Chondrocyte (in vitro differentiated cells): ENCODE measurements at regions not wholly inside any gene's neighbourhood (a gene's known extent, or its start where the extent isn't known, plus 50 kb on each side); places are given as distances from the start of the nearest gene placed in this dataset.

Experiments
- DNase-seq: peaks from one replicate; pipeline ENCODE4 v3.0.0; 2021; ENCODE audit warnings: mixed read lengths, low spot score
- H3K27ac Mint-ChIP-seq: one replicate; pipeline ENCODE4 v1.8.0; 2021; ENCODE audit warnings: mild to moderate bottlenecking, moderate library complexity, mixed read lengths; ENCODE audit not compliant: unreplicated experiment
- H3K27me3 Mint-ChIP-seq: 2 replicates; pipeline ENCODE4 v1.8.0; 2021; ENCODE audit warnings: low read depth, mixed read lengths
- H3K36me3 Mint-ChIP-seq: 2 replicates; pipeline ENCODE4 v1.8.0; 2021; ENCODE audit warnings: low read depth, mixed read lengths
- H3K4me1 Mint-ChIP-seq: 2 replicates; pipeline ENCODE4 v1.8.0; 2021; ENCODE audit warnings: low read depth, mild to moderate bottlenecking, mixed read lengths
- H3K4me3 Mint-ChIP-seq: one replicate; pipeline ENCODE4 v1.8.0; 2021; ENCODE audit warnings: mild to moderate bottlenecking, moderate library complexity, mixed read lengths; ENCODE audit not compliant: unreplicated experiment
- H3K9me3 Mint-ChIP-seq: 2 replicates; pipeline ENCODE4 v1.8.0; 2021; ENCODE audit warnings: low read depth, mixed read lengths
- CTCF ChIP-seq: fragments of 200-600 bp; sonication (generic); IDR thresholded peaks from 2 replicates; pipeline ENCODE4 v1.5.0; 2021; ENCODE audit warnings: antibody characterized with exemption, mild to moderate bottlenecking, moderate library complexity

- Mint-ChIP-seq H3K27me3 (peaks cover 15% of the 10 kb centered on the region), H3K4me3 (no peak overlapping the region), H3K9me3 (peaks cover 6% of the 10 kb centered on the region), H3K4me1 (peaks cover 4% of the 10 kb centered on the region), H3K36me3 (no peaks in the 10 kb centered on the region), H3K27ac (no peak overlapping the region)
- no peak for TF ChIP-seq CTCF
- DNase-seq = no peak
These were observed 370.6 kb upstream of the CDH20 start for GRCh38 chr18:60962625-60963024.

GRCh38 chr18:60965856-60966255, 367.4 kb upstream of the CDH20 start:
- H3K9me3 Mint-ChIP-seq = peaks cover 5% of the 10 kb centered on the region
- H3K27me3 Mint-ChIP-seq = peaks cover 10% of the 10 kb centered on the region
- H3K27ac Mint-ChIP-seq = no peak overlapping the region
- no peak for TF ChIP-seq CTCF
- H3K36me3 Mint-ChIP-seq = no peaks in the 10 kb centered on the region
- peaks cover 4% of the 10 kb centered on the region for H3K4me1 Mint-ChIP-seq
- DNase-seq = no peak
- H3K4me3 Mint-ChIP-seq = no peak overlapping the region

GRCh38 chr18:60966876-60967275, 366.4 kb upstream of the CDH20 start:
- peaks cover 10% of the 10 kb centered on the region for H3K27me3 Mint-ChIP-seq
- no peak for DNase-seq
- H3K9me3 Mint-ChIP-seq = peaks cover 5% of the 10 kb centered on the region
- no peak overlapping the region for H3K4me3 Mint-ChIP-seq
- TF ChIP-seq CTCF = no peak
- no peaks in the 10 kb centered on the region for H3K36me3 Mint-ChIP-seq
- no peak overlapping the region for H3K27ac Mint-ChIP-seq
- peaks cover 4% of the 10 kb centered on the region for H3K4me1 Mint-ChIP-seq

GRCh38 chr18:60975420-60975819, 357.8 kb upstream of the CDH20 start:
- H3K4me1 Mint-ChIP-seq = peaks cover 30% of the 10 kb centered on the region
- no peaks in the 10 kb centered on the region for H3K36me3 Mint-ChIP-seq
- H3K27me3 Mint-ChIP-seq = no peaks in the 10 kb centered on the region
- H3K9me3 Mint-ChIP-seq = no peaks in the 10 kb centered on the region
- no peak overlapping the region for H3K27ac Mint-ChIP-seq
- H3K4me3 Mint-ChIP-seq = no peak overlapping the region
- TF ChIP-seq CTCF = no peak
- no peak for DNase-seq

- DNase-seq = no peak
- H3K4me1 Mint-ChIP-seq = peaks cover 45% of the 10 kb centered on the region
- no peaks in the 10 kb centered on the region for H3K9me3 Mint-ChIP-seq
- H3K27ac Mint-ChIP-seq = no peak overlapping the region
- H3K36me3 Mint-ChIP-seq = no peaks in the 10 kb centered on the region
- H3K4me3 Mint-ChIP-seq = no peak overlapping the region
- no peak for TF ChIP-seq CTCF
- no peaks in the 10 kb centered on the region for H3K27me3 Mint-ChIP-seq
These were observed 356.3 kb upstream of the CDH20 start for GRCh38 chr18:60976976-60977375.
